ENCODE measurements at regions not wholly inside any gene's neighbourhood (a gene's known extent, or its start where the extent isn't known, plus 50 kb on each side); places are given as distances from the start of the nearest gene placed in this dataset.

GRCh38 chr6:84280030-84280429 lies 52.6 kb upstream of the CEP162 start:
- Histone ChIP-seq H3K27ac (no peak overlapping the region), H3K27me3 (no peaks in the 10 kb centered on the region), H3K36me3 (replicated peaks in 1 of 2; ENCODE audit: insufficient read depth in 1 of 2, low read depth in 2 of 2) (no peaks in the 10 kb centered on the region), H3K9me3 (no peaks in the 10 kb centered on the region), H3K4me3 (no peak overlapping the region), H3K4me1 (no peaks in the 10 kb centered on the region)
- intact Hi-C loops (cut with DNase I), result no loop called here
- no peak for TF ChIP-seq CTCF (IDR thresholded peaks at IDR 0.05)
- TF ChIP-seq POLR2A (IDR thresholded peaks at IDR 0.05), result no peak
- DNase-seq (no peak), ATAC-seq (no peak)

GRCh38 chr6:84278321-84278998 lies 51.0 kb upstream of the CEP162 start:
- H3K9me3 ChIP-seq, result no peaks in the 10 kb centered on the region
- ATAC-seq, result no peak
- no peaks in the 10 kb centered on the region for H3K36me3 ChIP-seq (replicated peaks in 1 of 2; ENCODE audit: insufficient read depth in 1 of 2, low read depth in 2 of 2)
- intact Hi-C loops (cut with DNase I), result no loop called here
- H3K27me3 ChIP-seq, result no peaks in the 10 kb centered on the region
- no peak overlapping the region for H3K4me3 ChIP-seq
- TF ChIP-seq POLR2A (IDR thresholded peaks at IDR 0.05) (no peak), CTCF (IDR thresholded peaks at IDR 0.05) (no peak)
- H3K27ac ChIP-seq, result no peak overlapping the region
- no peak for DNase-seq
- H3K4me1 ChIP-seq, result no peaks in the 10 kb centered on the region
- WGBS, 2 donors, result 59 to 63% methylated on average over 6 of the region's 6 CpGs

All from body of pancreas (tissue), 4 donors.